DOHH2 (cell line): ENCODE measurements at regions not wholly inside any gene's neighbourhood (a gene's known extent, or its start where the extent isn't known, plus 50 kb on each side); places are given as distances from the start of the nearest gene placed in this dataset.

ENCODE experiments used
- CTCF ChIP-seq: fragments of 200-600 bp; sonication (generic); IDR thresholded peaks from one replicate; pipeline ENCODE4 v1.5.1; 2014; ENCODE audit warnings: antibody characterized with exemption, mild to moderate bottlenecking, low read depth, low read length; ENCODE audit not compliant: poor library complexity, severe bottlenecking
- EZH2phosphoT487 ChIP-seq: fragments of 200-600 bp; sonication (generic); IDR thresholded peaks from 2 replicates; pipeline ENCODE4 v1.6.1; 2017; ENCODE audit warnings: borderline replicate concordance, mild to moderate bottlenecking, antibody characterized with exemption, low read length, moderate library complexity, mixed read lengths

GRCh38 chr11:57081356-57081755 lies 92.6 kb downstream of the OR5AK2 start:
- TF ChIP-seq CTCF (no peak), EZH2phosphoT487 (no peak)
